Left lobe of liver (tissue), 2 donors: ENCODE measurements at regions not wholly inside any gene's neighbourhood (a gene's known extent, or its start where the extent isn't known, plus 50 kb on each side); places are given as distances from the start of the nearest gene placed in this dataset.

ENCODE experiments used
- ATAC-seq: fragments of 200-7000 bp; cut with Tn5 transposase; one replicate; pipeline ENCODE4 v1.9.1; 2020; ENCODE audit warnings: mild to moderate bottlenecking, moderate library complexity
- DNase-seq: peaks from one replicate; pipeline ENCODE4 v3.0.0-alpha.2; 2020; ENCODE audit warnings: low spot score
- donor health status: DM: no; HTN: no; CAD: no; lungs with moderate emphysema.
- donor health status: DM: no; HTN: yes; CAD: no.

- ATAC-seq = no peak
- DNase-seq = no peak
These were observed 372.4 kb upstream of the CCDC179 start for GRCh38 chr11:23232652-23233051.

- DNase-seq (no peak), ATAC-seq (no peak)
These were observed 372.8 kb upstream of the CCDC179 start for GRCh38 chr11:23233075-23233474.

DNA sequence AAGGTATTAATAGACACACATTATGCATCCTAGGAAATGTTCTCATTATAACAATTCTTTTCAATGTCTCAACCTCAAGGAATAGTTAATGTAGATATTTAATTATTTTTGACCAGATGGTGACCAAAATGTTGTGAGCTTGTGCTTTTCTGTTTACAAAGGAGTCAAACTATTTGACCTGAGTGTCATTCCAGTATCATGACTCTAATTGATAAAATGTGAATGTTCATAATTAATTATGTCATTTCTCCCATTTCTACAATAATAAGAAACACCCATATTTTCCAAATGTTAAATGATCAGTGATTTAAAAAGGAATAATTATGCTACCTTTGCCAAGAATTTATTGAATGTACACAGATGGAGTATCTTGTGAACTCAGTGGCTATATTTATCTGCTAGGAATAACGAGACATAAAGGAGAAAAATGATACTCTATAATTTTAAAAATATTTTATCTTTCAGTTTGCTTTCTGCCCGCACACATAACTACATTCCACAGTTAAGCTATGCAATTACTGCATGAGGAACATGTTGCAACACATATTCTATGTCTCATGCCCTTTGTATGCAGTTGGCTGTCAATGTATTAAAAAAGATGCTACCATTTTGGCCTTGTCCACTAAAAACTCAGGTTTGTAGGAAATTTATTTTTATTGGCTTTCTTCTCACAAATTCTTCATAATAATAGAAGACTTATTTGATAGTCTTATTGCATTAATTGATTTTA, 376.7 kb upstream of the CCDC179 start:
- ATAC-seq (no peak), DNase-seq (no peak)

GRCh38 chr11:23252426-23252825, 392.2 kb upstream of the CCDC179 start:
- no peak for ATAC-seq
- no peak for DNase-seq

DNA sequence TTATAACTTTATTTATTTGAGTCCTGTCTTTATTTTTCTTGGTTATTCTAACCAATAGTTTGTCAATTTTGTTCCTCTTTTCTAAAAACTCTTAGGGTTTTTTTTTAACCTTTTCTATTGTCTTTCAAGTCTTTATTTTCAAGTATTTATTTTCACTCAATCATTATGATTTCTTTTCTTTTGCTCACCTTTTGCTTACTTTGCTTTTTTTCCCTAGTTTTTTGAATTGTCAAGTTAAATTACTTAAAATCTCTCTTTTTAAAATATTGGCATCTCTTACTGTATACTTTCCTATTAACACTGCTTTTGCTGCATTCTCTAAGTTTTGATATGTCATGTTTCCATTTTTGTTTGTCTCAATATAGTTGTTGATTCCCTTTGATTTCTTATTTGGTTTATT, 396.8 kb upstream of the CCDC179 start:
- no peak for ATAC-seq
- no peak for DNase-seq

- no peak for DNase-seq
- no peak for ATAC-seq
These were observed 397.3 kb upstream of the CCDC179 start for GRCh38 chr11:23257556-23257955.

DNA sequence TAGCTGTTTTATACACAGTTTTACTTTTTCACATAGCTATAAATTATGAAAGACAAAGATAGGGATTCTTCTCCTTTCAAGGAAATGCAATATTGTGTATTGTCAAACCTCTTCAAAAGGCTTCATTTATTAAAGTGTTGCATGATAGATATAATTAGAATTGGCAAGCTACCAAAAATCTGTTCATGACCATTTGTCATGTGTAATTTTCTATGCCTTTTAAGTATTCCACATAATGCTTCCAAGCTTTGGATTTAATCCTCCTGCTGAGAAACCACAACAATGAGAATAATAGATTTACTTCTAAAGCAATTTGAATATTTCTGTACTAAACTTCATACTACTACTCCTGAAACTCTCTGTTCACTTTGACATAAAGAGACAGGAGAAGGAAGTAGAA, 403.2 kb upstream of the CCDC179 start:
- ATAC-seq (no peak), DNase-seq (no peak)

GRCh38 chr11:23272095-23272494, 411.8 kb upstream of the CCDC179 start:
- DNase-seq = no peak

DNA sequence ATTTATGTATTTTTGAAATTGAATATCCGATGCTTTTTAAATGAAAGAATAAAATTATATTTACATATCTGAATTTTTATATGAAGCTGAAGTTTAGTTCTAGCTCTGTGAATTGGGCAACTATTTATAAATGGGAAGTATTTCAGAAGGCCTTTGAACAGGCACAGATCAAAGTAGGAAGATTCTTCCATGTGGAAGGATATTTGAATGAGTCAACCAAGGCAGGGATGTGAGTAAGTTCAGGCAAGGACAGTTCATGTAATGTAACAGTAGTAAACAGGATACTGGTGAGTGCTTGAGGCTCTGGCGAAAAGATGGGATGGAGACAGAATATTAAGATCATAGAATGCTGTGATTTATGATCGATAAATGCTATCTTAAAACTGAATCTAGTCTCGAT, 417.8 kb upstream of the CCDC179 start:
- ATAC-seq = no peak
- no peak for DNase-seq

More at GRCh38 chr11:23272095-23272494, 411.8 kb upstream of the CCDC179 start:
- no peak for ATAC-seq

DNA sequence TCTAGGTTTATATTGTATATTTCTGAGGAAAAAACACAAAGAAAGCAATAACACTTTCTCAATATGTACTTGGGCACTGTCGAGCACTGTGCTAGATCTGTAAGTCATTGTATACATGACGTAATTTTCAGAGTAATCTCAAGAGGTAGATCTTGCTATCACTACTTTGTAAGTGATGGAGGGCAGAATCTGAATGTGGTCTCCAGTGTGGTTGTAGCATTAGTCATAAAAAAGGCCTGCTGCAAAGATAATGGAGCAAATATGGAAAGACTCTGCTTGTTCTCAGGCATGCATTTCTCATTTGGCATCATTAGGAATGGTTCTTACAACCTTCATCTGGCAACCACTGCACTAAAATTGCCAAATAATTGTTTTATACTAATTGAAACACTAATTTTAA, 419.8 kb upstream of the CCDC179 start:
- DNase-seq = no peak
- no peak for ATAC-seq

DNA sequence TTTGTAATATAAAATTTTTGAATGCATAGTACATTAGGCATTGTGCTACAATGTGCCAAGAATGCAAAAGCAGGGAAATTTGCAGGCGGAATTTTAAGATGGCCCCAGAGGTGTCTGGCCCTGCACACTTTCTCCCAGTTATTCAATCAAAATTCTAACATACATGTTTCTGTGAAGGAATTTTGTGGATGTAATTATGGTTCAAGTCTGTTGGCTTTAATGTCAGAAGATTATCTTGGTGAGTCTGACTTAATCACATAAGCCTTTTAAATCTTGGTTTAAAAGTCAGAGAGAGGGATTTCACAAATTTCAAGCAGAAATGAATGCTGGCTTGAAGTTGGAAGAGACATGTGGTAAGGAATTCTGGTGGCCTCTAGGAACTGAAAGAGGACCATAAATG, 423.4 kb upstream of the CCDC179 start:
- no peak for DNase-seq
- no peak for ATAC-seq

DNA sequence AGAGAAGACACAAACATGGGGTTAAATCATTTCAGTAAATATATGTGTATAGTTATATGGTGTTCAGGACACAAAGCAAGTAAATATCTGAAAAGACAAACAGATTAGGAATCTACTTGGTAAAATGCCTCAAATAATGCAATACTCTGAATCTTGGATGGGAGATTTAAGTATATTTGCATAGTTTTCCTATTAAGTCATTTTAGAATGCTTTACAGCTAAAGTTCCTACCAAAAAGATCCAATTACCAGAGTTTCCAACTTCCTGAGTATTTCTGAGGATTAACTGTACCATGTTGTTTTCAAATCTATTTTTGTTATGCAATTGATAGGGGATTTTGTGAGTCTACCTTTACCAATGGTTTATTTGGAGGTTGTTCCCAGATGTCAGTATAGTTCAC, 424.4 kb upstream of the CCDC179 start:
- DNase-seq (no peak), ATAC-seq (no peak)

- DNase-seq (no peak), ATAC-seq (no peak)
These were observed 427.9 kb upstream of the CCDC179 start for GRCh38 chr11:23288003-23288783.

DNA sequence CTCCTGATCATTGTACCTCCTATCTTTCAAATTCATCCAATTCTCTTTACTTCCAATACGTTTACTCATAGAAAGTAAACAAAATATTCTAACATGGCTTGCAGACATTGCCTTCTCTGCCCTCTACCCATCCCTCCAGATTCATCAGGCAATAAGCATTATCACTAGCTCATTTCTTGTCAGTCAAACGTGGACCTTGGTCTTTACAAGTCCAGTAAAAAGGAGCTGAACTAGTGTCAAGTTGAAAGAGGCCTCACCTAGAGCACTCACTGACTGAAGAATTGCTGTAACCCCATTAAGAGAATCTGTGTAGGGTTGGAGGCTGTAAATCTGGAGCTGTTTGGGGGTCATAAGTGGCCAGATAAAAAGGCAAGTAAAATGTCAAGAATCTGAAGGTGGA, 435.0 kb upstream of the CCDC179 start:
- no peak for ATAC-seq
- DNase-seq = no peak

DNA sequence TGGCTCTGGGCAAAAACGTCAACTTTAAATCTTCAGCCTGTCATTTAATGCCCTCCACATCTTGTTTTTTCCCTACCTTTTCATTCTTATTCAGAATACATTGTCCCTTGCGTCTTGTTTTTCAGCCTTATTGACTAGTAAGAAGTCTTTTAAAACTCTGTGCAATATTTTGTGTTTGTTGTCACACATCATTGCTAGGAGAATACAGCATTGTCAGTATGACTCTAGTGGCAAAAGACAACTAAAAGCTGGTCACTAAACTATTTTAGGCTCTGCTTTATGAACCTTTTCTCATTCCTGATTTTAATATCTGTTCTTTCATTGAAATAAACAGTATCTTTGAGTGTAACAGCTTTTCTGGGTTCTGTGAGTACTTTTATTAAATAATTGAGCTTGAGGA, 447.8 kb upstream of the CCDC179 start:
- ATAC-seq (no peak), DNase-seq (no peak)

DNA sequence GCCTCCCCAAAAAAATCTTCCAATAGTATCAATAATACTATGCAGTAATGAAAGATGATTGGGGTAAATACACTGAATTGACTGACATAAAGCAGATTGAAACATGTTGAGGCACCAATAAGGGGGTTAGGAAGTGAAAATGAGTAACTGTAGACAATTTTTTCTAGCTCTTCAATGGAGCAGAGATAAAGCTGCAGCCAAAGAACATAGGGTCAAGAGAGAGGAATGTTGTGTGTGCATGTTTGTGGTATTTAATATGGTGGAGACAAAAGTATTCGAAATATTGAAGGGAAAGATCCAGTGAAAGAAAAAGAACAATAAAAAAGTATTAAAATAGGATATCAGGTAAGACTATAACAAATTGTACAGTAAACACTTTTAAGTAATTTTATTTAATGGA, 450.0 kb upstream of the CCDC179 start:
- no peak for DNase-seq

GRCh38 chr11:23311986-23312940, 452.0 kb upstream of the CCDC179 start:
- ATAC-seq (no peak), DNase-seq (no peak)

More for the DNA sequence above, 450.0 kb upstream of the CCDC179 start:
- ATAC-seq = no peak

DNA sequence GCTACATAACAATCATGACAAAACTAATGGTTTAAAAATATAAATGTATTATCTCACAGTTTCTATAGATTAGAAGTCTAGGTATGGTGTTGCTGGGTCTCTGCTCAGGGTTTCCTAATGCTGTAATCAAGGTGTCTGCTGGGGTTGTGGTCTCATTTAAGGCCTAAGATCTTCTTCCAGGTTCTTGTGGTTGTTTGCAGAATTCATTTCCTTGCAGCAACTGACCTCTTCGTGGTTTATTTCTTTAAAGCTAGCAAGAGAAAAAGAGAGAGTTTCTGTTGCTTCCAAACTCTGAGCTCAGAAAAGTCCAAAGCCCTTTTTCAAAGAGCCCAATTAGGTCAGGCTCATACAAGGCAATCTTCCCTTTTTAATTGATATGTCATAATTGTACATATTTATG, 452.7 kb upstream of the CCDC179 start:
- DNase-seq (no peak), ATAC-seq (no peak)

DNA sequence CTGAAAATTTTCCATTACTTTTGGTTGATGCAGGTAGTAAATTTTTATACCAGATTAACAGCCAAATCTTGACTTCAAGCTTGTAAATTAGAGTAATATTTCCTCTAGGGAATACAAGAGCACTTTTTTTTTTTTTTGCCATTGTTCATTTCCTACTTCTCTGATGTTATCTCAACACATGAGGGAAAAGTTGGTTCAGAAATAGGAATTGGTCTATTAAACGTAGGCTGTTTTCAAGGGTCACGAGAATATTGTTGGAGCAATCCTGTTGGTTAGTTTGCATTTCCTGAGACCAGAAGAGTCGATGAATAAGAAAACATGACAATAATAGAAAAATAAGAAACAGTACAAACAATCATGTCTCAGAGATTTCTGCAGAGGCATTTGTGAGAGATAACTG, 453.9 kb upstream of the CCDC179 start:
- no peak for DNase-seq
- ATAC-seq = no peak

- no peak for ATAC-seq
- DNase-seq = no peak
These were observed 455.0 kb upstream of the CCDC179 start for GRCh38 chr11:23315286-23315685.

DNA sequence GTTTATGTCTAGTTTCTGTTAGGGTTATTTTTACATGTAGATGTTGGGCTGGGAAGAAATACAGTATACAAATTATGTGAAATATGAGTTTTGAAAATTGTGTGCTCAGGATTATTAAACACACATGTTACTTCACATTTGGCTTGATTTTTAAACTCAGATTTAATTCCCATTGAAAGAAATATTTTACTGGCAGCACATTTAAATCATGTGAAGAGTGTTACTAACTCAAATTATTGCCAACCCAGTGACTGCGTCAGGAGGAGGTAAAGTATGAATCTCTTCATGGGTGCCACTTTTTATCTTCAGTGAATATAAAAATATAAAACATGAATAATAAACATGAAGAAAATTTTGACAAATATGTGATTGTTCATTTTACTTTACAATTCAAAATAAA, 457.5 kb upstream of the CCDC179 start:
- no peak for DNase-seq
- ATAC-seq = no peak
